CD8-positive, alpha-beta memory T cell (primary cell): ENCODE measurements at regions not wholly inside any gene's neighbourhood (a gene's known extent, or its start where the extent isn't known, plus 50 kb on each side); places are given as distances from the start of the nearest gene placed in this dataset.

Source experiments
- CTCF ChIA-PET: fragments of 350-600 bp; sonication (Branson Sonifier 250); formaldehyde crosslinking; loops from one replicate; lab custom pipeline; 2021; ENCODE audit warnings: antibody characterized with exemption; lab: Charles Lee
- POLR2A ChIA-PET: fragments of 350-600 bp; sonication (Branson Sonifier 250); formaldehyde crosslinking; loops from one replicate; lab custom pipeline; 2021; ENCODE audit warnings: antibody characterized with exemption; lab: Charles Lee
- DNase-seq, 5 donors: peaks; one replicate each; pipeline versions ENCODE4 v3.0.0 to v3.0.0-alpha.2; 2020 to 2022; ENCODE audit warnings: mixed read lengths in 1 of 5
- H3K27ac ChIP-seq: one replicate; pipeline ENCODE4 v1.7.0; 2013; ENCODE audit warnings: low read depth, mild to moderate bottlenecking, low read length, moderate library complexity
- H3K27me3 ChIP-seq: 2 replicates; pipeline ENCODE4 v1.7.0; 2013; ENCODE audit warnings: low read length, mild to moderate bottlenecking; ENCODE audit not compliant: insufficient read depth, poor library complexity, severe bottlenecking
- H3K36me3 ChIP-seq: 2 replicates; pipeline ENCODE4 v1.7.0; 2013; ENCODE audit warnings: mild to moderate bottlenecking, low read length, moderate library complexity; ENCODE audit not compliant: insufficient read depth
- H3K4me1 ChIP-seq: 2 replicates; pipeline ENCODE4 v1.7.0; 2013; ENCODE audit warnings: mild to moderate bottlenecking, low read length, moderate library complexity; ENCODE audit not compliant: insufficient read depth
- H3K4me3 ChIP-seq: 2 replicates; pipeline ENCODE4 v1.7.0; 2013; ENCODE audit warnings: mild to moderate bottlenecking, low read length
- H3K9me3 ChIP-seq: 2 replicates; pipeline ENCODE4 v1.7.0; 2013; ENCODE audit warnings: mild to moderate bottlenecking, low read length
- H3K27ac Mint-ChIP-seq, 8 donors: one replicate each; pipeline ENCODE4 v1.8.0; 2020 to 2021; ENCODE audit warnings: mixed read lengths in 8 of 8, mild to moderate bottlenecking in 6 of 8, inconsistent platforms in 3 of 8, moderate library complexity in 3 of 8
- H3K27me3 Mint-ChIP-seq, 2 donors: one replicate each; pipeline ENCODE4 v1.8.0; 2020 to 2021; ENCODE audit warnings: mixed read lengths in 2 of 2, mild to moderate bottlenecking in 1 of 2, moderate library complexity in 1 of 2
- H3K36me3 Mint-ChIP-seq, 3 donors: one replicate each; pipeline ENCODE4 v1.8.0; 2020 to 2021; ENCODE audit warnings: mixed read lengths in 3 of 3, inconsistent platforms in 1 of 3, mild to moderate bottlenecking in 1 of 3
- H3K4me1 Mint-ChIP-seq, 3 donors: one replicate each; pipeline ENCODE4 v1.8.0; 2020 to 2021; ENCODE audit warnings: mixed read lengths in 3 of 3, inconsistent platforms in 1 of 3, mild to moderate bottlenecking in 1 of 3
- H3K4me3 Mint-ChIP-seq, 7 donors: one replicate each; pipeline ENCODE4 v1.8.0; 2020 to 2021; ENCODE audit warnings: mixed read lengths in 7 of 7, mild to moderate bottlenecking in 6 of 7, moderate library complexity in 4 of 7, inconsistent platforms in 2 of 7
- H3K9me3 Mint-ChIP-seq, 5 donors: one replicate each; pipeline ENCODE4 v1.8.0; 2020 to 2022; ENCODE audit warnings: mixed read lengths in 5 of 5, mild to moderate bottlenecking in 3 of 5, moderate library complexity in 2 of 5, inconsistent platforms in 1 of 5

DNA sequence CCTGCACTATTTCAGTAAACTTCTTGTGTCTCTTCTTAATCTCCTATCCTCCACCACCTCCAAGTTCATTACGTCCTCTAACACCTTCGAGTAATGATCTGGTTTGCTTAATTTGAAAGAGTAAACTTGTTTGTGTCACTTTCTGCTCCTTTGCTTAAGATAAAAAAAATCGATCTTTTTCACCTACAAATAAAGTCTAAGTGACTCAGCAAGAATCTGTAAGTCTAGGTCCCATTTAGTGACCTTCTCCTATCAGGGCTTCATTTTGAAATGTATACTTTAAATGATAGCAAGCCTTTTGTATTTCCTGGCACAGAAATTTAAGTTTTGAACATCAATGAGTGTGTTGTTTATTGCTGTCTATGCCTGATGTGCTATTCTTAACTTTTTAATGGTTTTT lies 260.9 kb upstream of the TFPI start:
- no peaks in the 10 kb centered on the region for H3K4me1 ChIP-seq
- H3K4me3 Mint-ChIP-seq = no peak overlapping the region

GRCh38 chr2:187819624-187820023 lies 265.4 kb upstream of the TFPI start:
- H3K36me3 ChIP-seq = no peaks in the 10 kb centered on the region
- H3K4me1 Mint-ChIP-seq = no peaks in the 10 kb centered on the region

More for the DNA sequence above, 260.9 kb upstream of the TFPI start:
- ChIA-PET POLR2A (no interaction called here), CTCF (no interaction called here)
- H3K27me3 Mint-ChIP-seq = no peaks in the 10 kb centered on the region
- H3K36me3 Mint-ChIP-seq = no peaks in the 10 kb centered on the region
- Histone ChIP-seq H3K27me3 (no peaks in the 10 kb centered on the region), H3K27ac (no peak overlapping the region), H3K4me3 (no peak overlapping the region), H3K36me3 (no peaks in the 10 kb centered on the region), H3K9me3 (no peaks in the 10 kb centered on the region)
- no peak overlapping the region for H3K27ac Mint-ChIP-seq
- no peaks in the 10 kb centered on the region for H3K4me1 Mint-ChIP-seq
- H3K9me3 Mint-ChIP-seq = peaks cover 0 to 15% (median 3%) of the 10 kb centered on the region in 5 donors
- no peak for DNase-seq

DNA sequence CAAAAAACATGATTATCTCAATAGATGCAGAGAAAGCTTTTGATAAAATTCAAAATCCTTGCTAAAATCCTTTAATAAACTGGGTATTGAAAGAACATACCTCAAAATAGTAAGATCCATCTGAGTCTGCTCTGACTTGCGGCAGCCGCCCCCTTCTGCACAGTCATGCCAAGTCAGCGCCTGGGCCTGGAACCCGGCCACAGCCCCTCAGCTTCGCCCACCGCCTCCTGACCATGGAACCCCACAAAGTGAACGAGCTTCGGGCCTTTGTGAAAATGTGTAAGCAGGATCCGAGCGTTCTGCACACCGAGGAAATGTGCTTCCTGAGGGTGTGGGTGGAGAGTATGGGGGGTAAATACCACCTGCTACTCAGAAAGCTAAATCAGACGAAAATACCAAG lies 270.9 kb upstream of the TFPI start:
- Histone ChIP-seq H3K4me3 (no peak overlapping the region), H3K4me1 (no peaks in the 10 kb centered on the region), H3K36me3 (no peaks in the 10 kb centered on the region), H3K9me3 (no peaks in the 10 kb centered on the region), H3K27me3 (no peaks in the 10 kb centered on the region), H3K27ac (no peak overlapping the region)
- ChIA-PET POLR2A (no interaction called here), CTCF (no interaction called here)
- Mint-ChIP-seq H3K27me3 (no peaks in the 10 kb centered on the region), H3K9me3 (peaks cover 5 to 22% (median 11%) of the 10 kb centered on the region in 5 donors), H3K4me1 (no peaks in the 10 kb centered on the region), H3K4me3 (no peak overlapping the region), H3K27ac (no peak overlapping the region), H3K36me3 (no peaks in the 10 kb centered on the region)
- no peak for DNase-seq

More at GRCh38 chr2:187819624-187820023, 265.4 kb upstream of the TFPI start:
- Mint-ChIP-seq H3K4me3 (no peak overlapping the region), H3K36me3 (no peaks in the 10 kb centered on the region), H3K9me3 (peaks cover 0 to 17% (median 5%) of the 10 kb centered on the region in 5 donors), H3K27ac (no peak overlapping the region), H3K27me3 (no peaks in the 10 kb centered on the region)
- no peaks in the 10 kb centered on the region for H3K27me3 ChIP-seq
- no peak for DNase-seq
- ChIA-PET POLR2A (no interaction called here), CTCF (no interaction called here)
- H3K4me1 ChIP-seq = no peaks in the 10 kb centered on the region
- no peak overlapping the region for H3K4me3 ChIP-seq
- H3K9me3 ChIP-seq = no peaks in the 10 kb centered on the region
- no peak overlapping the region for H3K27ac ChIP-seq

- Mint-ChIP-seq H3K27ac (no peak overlapping the region), H3K27me3 (no peaks in the 10 kb centered on the region), H3K4me1 (no peaks in the 10 kb centered on the region), H3K9me3 (peaks cover 5 to 22% (median 12%) of the 10 kb centered on the region in 5 donors), H3K4me3 (no peak overlapping the region), H3K36me3 (no peaks in the 10 kb centered on the region)
- H3K27me3 ChIP-seq = no peaks in the 10 kb centered on the region
- H3K4me3 ChIP-seq = no peak overlapping the region
- no peak for DNase-seq
- no peak overlapping the region for H3K27ac ChIP-seq
- ChIA-PET CTCF (no interaction called here), POLR2A (no interaction called here)
- H3K36me3 ChIP-seq = no peaks in the 10 kb centered on the region
- no peaks in the 10 kb centered on the region for H3K9me3 ChIP-seq
- H3K4me1 ChIP-seq = no peaks in the 10 kb centered on the region
Measured at GRCh38 chr2:187826023-187826422, 271.8 kb upstream of the TFPI start.

- CTCF ChIA-PET = no interaction called here
- no peaks in the 10 kb centered on the region for H3K36me3 ChIP-seq
- H3K27ac ChIP-seq = no peak overlapping the region
- H3K27me3 ChIP-seq = no peaks in the 10 kb centered on the region
- no peaks in the 10 kb centered on the region for H3K4me1 ChIP-seq
- no peaks in the 10 kb centered on the region for H3K9me3 ChIP-seq
- no peak overlapping the region for H3K4me3 Mint-ChIP-seq
- no peak overlapping the region for H3K27ac Mint-ChIP-seq
- H3K4me1 Mint-ChIP-seq = no peaks in the 10 kb centered on the region
- POLR2A ChIA-PET = no interaction called here
- no peak overlapping the region for H3K4me3 ChIP-seq
- H3K36me3 Mint-ChIP-seq = no peaks in the 10 kb centered on the region
- no peaks in the 10 kb centered on the region for H3K27me3 Mint-ChIP-seq
- DNase-seq = no peak
- peaks cover 0 to 12% (median 3%) of the 10 kb centered on the region in 5 donors for H3K9me3 Mint-ChIP-seq
Measured at GRCh38 chr2:187834787-187835186, 280.6 kb upstream of the TFPI start.

DNA sequence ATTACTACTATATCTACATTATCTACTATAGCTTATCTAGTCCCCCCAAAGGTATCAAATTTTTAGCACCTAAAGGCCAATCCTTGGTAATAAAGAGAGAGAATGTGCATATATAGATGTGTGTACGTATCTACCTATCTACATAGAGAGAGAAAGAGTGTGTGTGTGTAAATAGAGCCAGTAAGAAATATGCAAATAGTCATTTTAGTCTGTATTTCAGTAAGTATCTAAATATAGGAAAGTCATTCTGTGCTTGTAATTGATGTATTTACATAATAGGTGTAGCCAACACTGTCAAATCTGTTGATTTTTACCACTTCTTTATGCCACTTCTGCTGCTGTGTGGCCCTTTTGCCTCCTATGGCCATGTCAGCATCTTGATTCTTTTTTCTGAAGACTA lies 284.5 kb upstream of the TFPI start:
- peaks cover 0 to 10% (median 2%) of the 10 kb centered on the region in 5 donors for H3K9me3 Mint-ChIP-seq
- no peak for DNase-seq
- no peaks in the 10 kb centered on the region for H3K27me3 ChIP-seq
- no peak overlapping the region for H3K27ac ChIP-seq
- no peaks in the 10 kb centered on the region for H3K9me3 ChIP-seq
- ChIA-PET POLR2A (no interaction called here), CTCF (no interaction called here)
- H3K4me3 ChIP-seq = no peak overlapping the region
- H3K4me3 Mint-ChIP-seq = no peak overlapping the region
- no peaks in the 10 kb centered on the region for H3K36me3 ChIP-seq
- no peaks in the 10 kb centered on the region for H3K4me1 Mint-ChIP-seq
- no peaks in the 10 kb centered on the region for H3K36me3 Mint-ChIP-seq
- no peaks in the 10 kb centered on the region for H3K4me1 ChIP-seq
- no peak overlapping the region for H3K27ac Mint-ChIP-seq
- H3K27me3 Mint-ChIP-seq = no peaks in the 10 kb centered on the region

DNA sequence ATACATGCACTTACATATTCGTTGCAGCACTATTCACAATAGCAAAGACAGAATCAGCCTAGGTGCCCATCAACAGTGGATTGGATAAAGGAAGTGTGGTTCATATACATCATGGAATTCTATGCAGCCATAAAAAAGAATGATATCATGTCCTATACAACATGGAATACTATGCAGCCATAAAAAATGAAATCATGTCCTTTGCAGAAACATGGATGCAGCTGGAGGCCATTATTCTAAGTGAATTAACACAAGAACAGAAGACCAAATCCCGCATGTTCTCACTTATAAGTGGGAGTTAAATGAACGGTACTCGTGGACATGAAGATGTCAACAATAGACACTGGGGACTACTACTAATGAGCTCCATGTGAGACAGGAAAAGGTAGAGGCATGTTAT lies 288.1 kb upstream of the TFPI start:
- Mint-ChIP-seq H3K4me1 (no peaks in the 10 kb centered on the region), H3K27me3 (no peaks in the 10 kb centered on the region), H3K36me3 (no peaks in the 10 kb centered on the region), H3K27ac (no peak overlapping the region), H3K4me3 (no peak overlapping the region), H3K9me3 (peaks cover 0 to 4% (median 2%) of the 10 kb centered on the region in 5 donors)
- POLR2A ChIA-PET = no interaction called here
- Histone ChIP-seq H3K4me3 (no peak overlapping the region), H3K4me1 (no peaks in the 10 kb centered on the region), H3K27me3 (no peaks in the 10 kb centered on the region), H3K27ac (no peak overlapping the region), H3K36me3 (no peaks in the 10 kb centered on the region), H3K9me3 (no peaks in the 10 kb centered on the region)
- DNase-seq = no peak
- CTCF ChIA-PET = no interaction called here

- ChIA-PET CTCF (no interaction called here), POLR2A (no interaction called here)
- Mint-ChIP-seq H3K36me3 (no peaks in the 10 kb centered on the region), H3K9me3 (peaks cover 0 to 4% (median 2%) of the 10 kb centered on the region in 5 donors), H3K4me1 (no peaks in the 10 kb centered on the region), H3K27ac (no peak overlapping the region), H3K4me3 (no peak overlapping the region), H3K27me3 (no peaks in the 10 kb centered on the region)
- no peak overlapping the region for H3K4me3 ChIP-seq
- H3K9me3 ChIP-seq = no peaks in the 10 kb centered on the region
- no peaks in the 10 kb centered on the region for H3K27me3 ChIP-seq
- H3K4me1 ChIP-seq = no peaks in the 10 kb centered on the region
- H3K36me3 ChIP-seq = no peaks in the 10 kb centered on the region
- no peak for DNase-seq
- H3K27ac ChIP-seq = no peak overlapping the region
Measured at GRCh38 chr2:187842978-187843847, 289.0 kb upstream of the TFPI start.
